WTC11 (cell line): ENCODE measurements at regions not wholly inside any gene's neighbourhood (a gene's known extent, or its start where the extent isn't known, plus 50 kb on each side); places are given as distances from the start of the nearest gene placed in this dataset.

Experiments
- ATAC-seq: fragments of 200-7000 bp; cut with Tn5 transposase; 2 replicates; pipeline ENCODE4 v1.10.0; 2021; ENCODE audit warnings: mild to moderate bottlenecking, moderate library complexity
- CTCF ChIA-PET: fragments of 300-600 bp; sonication (Branson Sonifier 250); formaldehyde crosslinking; loops from one replicate; lab custom pipeline; 2021; ENCODE audit warnings: antibody characterized with exemption; lab: Charles Lee
- POLR2A ChIA-PET: fragments of 350-600 bp; sonication (Branson Sonifier 250); formaldehyde crosslinking; loops from one replicate; lab custom pipeline; 2021; ENCODE audit warnings: antibody characterized with exemption; lab: Charles Lee
- DNase-seq: peaks from one replicate; pipeline ENCODE4 v3.0.0; 2021; ENCODE audit warnings: low spot score
- H3K27ac Mint-ChIP-seq: 2 replicates; pipeline ENCODE4 v1.8.0; 2021; ENCODE audit warnings: mixed read lengths
- H3K27me3 Mint-ChIP-seq: 2 replicates; pipeline ENCODE4 v1.8.0; 2021; ENCODE audit warnings: low read depth, mild to moderate bottlenecking, moderate library complexity, mixed read lengths
- H3K36me3 Mint-ChIP-seq: 2 replicates; pipeline ENCODE4 v1.8.0; 2021; ENCODE audit warnings: mixed read lengths
- H3K4me1 Mint-ChIP-seq: 2 replicates; pipeline ENCODE4 v1.8.0; 2022; ENCODE audit warnings: mixed read lengths
- H3K4me3 Mint-ChIP-seq: 2 replicates; pipeline ENCODE4 v1.8.0; 2021; ENCODE audit warnings: mild to moderate bottlenecking, moderate library complexity, mixed read lengths
- H3K9me3 Mint-ChIP-seq: 2 replicates; pipeline ENCODE4 v1.8.0; 2021; ENCODE audit warnings: mixed read lengths
- AFF4 ChIP-seq: sonication (generic); formaldehyde crosslinking; IDR thresholded peaks from 2 replicates; pipeline ENCODE4 v1.8.1; 2023; ENCODE audit warnings: mild to moderate bottlenecking, missing genetic modification reagents, borderline replicate concordance
- CREM ChIP-seq: sonication (generic); formaldehyde crosslinking; IDR thresholded peaks from 2 replicates; pipeline ENCODE4 v1.8.1; 2022; ENCODE audit warnings: mild to moderate bottlenecking, missing genetic modification reagents, moderate library complexity
- ELF4 ChIP-seq: sonication (generic); formaldehyde crosslinking; IDR thresholded peaks from 2 replicates; pipeline ENCODE4 v1.8.1; 2022; ENCODE audit warnings: low read depth, mild to moderate bottlenecking, moderate library complexity, missing genetic modification reagents
- EMX1 ChIP-seq: fragments of 250-450 bp; sonication (Bioruptor Pico); IDR thresholded peaks from 2 replicates; pipeline ENCODE4 v1.8.0; 2021; ENCODE audit warnings: mild to moderate bottlenecking
- FOXJ3 ChIP-seq: sonication (generic); formaldehyde crosslinking; IDR thresholded peaks from 2 replicates; pipeline ENCODE4 v1.9.0; 2021; ENCODE audit warnings: missing genetic modification reagents, mild to moderate bottlenecking, borderline replicate concordance
- FOXK1 ChIP-seq: sonication (generic); formaldehyde crosslinking; IDR thresholded peaks from 2 replicates; pipeline ENCODE4 v1.8.0; 2022; ENCODE audit warnings: mild to moderate bottlenecking, moderate library complexity, missing genetic modification reagents
- GTF2I ChIP-seq: fragments of 250-450 bp; sonication (Bioruptor Pico); conservative IDR thresholded peaks from 2 replicates; pipeline ENCODE4 v1.4.0; 2021; ENCODE audit warnings: mild to moderate bottlenecking
- HMGA2 ChIP-seq: fragments of 250-450 bp; sonication (Bioruptor Pico); IDR thresholded peaks from 2 replicates; pipeline ENCODE4 v1.4.0; 2021; ENCODE audit warnings: mild to moderate bottlenecking, moderate library complexity
- JAZF1 ChIP-seq: fragments of 250-450 bp; sonication (Bioruptor Pico); IDR thresholded peaks from 2 replicates; pipeline ENCODE4 v1.9.0; 2021; ENCODE audit warnings: moderate library complexity, mild to moderate bottlenecking, inconsistent platforms
- MLX ChIP-seq: sonication (generic); formaldehyde crosslinking; IDR thresholded peaks from 2 replicates; pipeline ENCODE4 v1.8.1; 2023; ENCODE audit warnings: mild to moderate bottlenecking, missing genetic modification reagents, moderate library complexity
- MYBL2 ChIP-seq: sonication (generic); formaldehyde crosslinking; IDR thresholded peaks from 2 replicates; pipeline ENCODE4 v1.8.1; 2023; ENCODE audit warnings: mild to moderate bottlenecking, moderate library complexity, missing genetic modification reagents
- NFATC4 ChIP-seq: fragments of 250-450 bp; sonication (Bioruptor Pico); IDR thresholded peaks from 2 replicates; pipeline ENCODE4 v1.9.0; 2021; ENCODE audit warnings: mild to moderate bottlenecking
- NFE2L1 ChIP-seq: sonication (generic); formaldehyde crosslinking; IDR thresholded peaks from 2 replicates; pipeline ENCODE4 v1.8.1; 2023; ENCODE audit warnings: missing genetic modification reagents
- NR1H2 ChIP-seq: sonication (generic); formaldehyde crosslinking; IDR thresholded peaks from 2 replicates; pipeline ENCODE4 v1.9.0; 2021; ENCODE audit warnings: mild to moderate bottlenecking, moderate library complexity, missing genetic modification reagents
- OVOL2 ChIP-seq: fragments of 250-450 bp; sonication (Bioruptor Pico); IDR thresholded peaks from 2 replicates; pipeline ENCODE4 v1.9.0; 2021; ENCODE audit warnings: mild to moderate bottlenecking, borderline replicate concordance
- PRRX2 ChIP-seq: fragments of 250-450 bp; sonication (Bioruptor Pico); IDR thresholded peaks from 2 replicates; pipeline ENCODE4 v1.8.0; 2021; ENCODE audit warnings: mild to moderate bottlenecking
- SMAD4 ChIP-seq: sonication (generic); formaldehyde crosslinking; IDR thresholded peaks from 2 replicates; pipeline ENCODE4 v1.8.0; 2022; ENCODE audit warnings: mild to moderate bottlenecking, missing genetic modification reagents
- SOX15 ChIP-seq: fragments of 250-450 bp; sonication (Bioruptor Pico); IDR thresholded peaks from 2 replicates; pipeline ENCODE4 v1.9.0; 2021; ENCODE audit warnings: mild to moderate bottlenecking
- USF1 ChIP-seq: sonication (generic); formaldehyde crosslinking; IDR thresholded peaks from 2 replicates; pipeline ENCODE4 v1.8.0; 2022; ENCODE audit warnings: mild to moderate bottlenecking, missing genetic modification reagents
- ZMAT4 ChIP-seq: fragments of 250-450 bp; sonication (Bioruptor Pico); IDR thresholded peaks from 2 replicates; pipeline ENCODE4 v1.9.0; 2021; ENCODE audit warnings: mild to moderate bottlenecking
- ZNF232 ChIP-seq: sonication (generic); formaldehyde crosslinking; IDR thresholded peaks from 2 replicates; pipeline ENCODE4 v1.8.0; 2022; ENCODE audit warnings: mild to moderate bottlenecking, missing genetic modification reagents
- ZNF263 ChIP-seq: sonication (generic); formaldehyde crosslinking; IDR thresholded peaks from 2 replicates; pipeline ENCODE4 v1.8.1; 2022; ENCODE audit warnings: low read depth, mild to moderate bottlenecking, moderate library complexity, missing genetic modification reagents
- ZNF416 ChIP-seq: fragments of 250-450 bp; sonication (Bioruptor Pico); IDR thresholded peaks from 2 replicates; pipeline ENCODE4 v1.9.0; 2021; ENCODE audit warnings: mild to moderate bottlenecking, inconsistent platforms
- TF ChIP-seq, protein P1 (sequence below): sonication (generic); formaldehyde crosslinking; IDR thresholded peaks from 2 replicates; pipeline ENCODE4 v1.8.1; 2022; ENCODE audit warnings: low read depth, mild to moderate bottlenecking, moderate library complexity, missing genetic modification reagents, borderline replicate concordance
- TF ChIP-seq, protein P2 (sequence below): sonication (generic); formaldehyde crosslinking; conservative IDR thresholded peaks from 2 replicates; pipeline ENCODE4 v1.8.1; 2023; ENCODE audit warnings: mild to moderate bottlenecking, low read depth, missing genetic modification reagents, moderate library complexity

DNA sequence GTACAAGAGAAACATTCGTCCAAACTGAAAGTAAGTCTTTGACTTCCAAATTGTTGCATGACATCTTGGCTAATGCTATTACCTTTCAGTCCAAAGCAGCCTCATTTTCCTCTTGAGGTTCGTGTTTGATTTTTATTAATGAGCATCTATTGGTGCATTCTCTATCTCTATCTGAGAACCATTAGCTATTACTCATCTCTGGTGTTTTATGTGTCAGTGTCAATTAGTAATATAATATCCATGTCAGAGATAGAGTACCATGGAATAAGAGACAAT, 388.1 kb upstream of the GOT2 start:
- ChIA-PET POLR2A (no interaction called here), CTCF (no interaction called here)
- peaks cover 24% of the 10 kb centered on the region for H3K4me1 Mint-ChIP-seq
- TF ChIP-seq ZMAT4 (CRISPR knock-in tag) (no peak), MLX (CRISPR knock-in tag) (no peak), FOXJ3 (CRISPR knock-in tag) (no peak), PRRX2 (no peak), NFE2L1 (CRISPR knock-in tag) (no peak), FOXK1 (CRISPR knock-in tag) (no peak), MYBL2 (CRISPR knock-in tag) (no peak), USF1 (CRISPR knock-in tag) (no peak), ELF4 (no peak), JAZF1 (no peak)
- TF ChIP-seq, protein P1, sequence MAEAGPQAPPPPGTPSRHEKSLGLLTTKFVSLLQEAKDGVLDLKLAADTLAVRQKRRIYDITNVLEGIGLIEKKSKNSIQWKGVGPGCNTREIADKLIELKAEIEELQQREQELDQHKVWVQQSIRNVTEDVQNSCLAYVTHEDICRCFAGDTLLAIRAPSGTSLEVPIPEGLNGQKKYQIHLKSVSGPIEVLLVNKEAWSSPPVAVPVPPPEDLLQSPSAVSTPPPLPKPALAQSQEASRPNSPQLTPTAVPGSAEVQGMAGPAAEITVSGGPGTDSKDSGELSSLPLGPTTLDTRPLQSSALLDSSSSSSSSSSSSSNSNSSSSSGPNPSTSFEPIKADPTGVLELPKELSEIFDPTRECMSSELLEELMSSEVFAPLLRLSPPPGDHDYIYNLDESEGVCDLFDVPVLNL (CRISPR knock-in tag), result no peak
- H3K27ac Mint-ChIP-seq, result no peak overlapping the region
- ATAC-seq, result no peak
- H3K36me3 Mint-ChIP-seq, result no peaks in the 10 kb centered on the region
- no peak for DNase-seq
- H3K4me3 Mint-ChIP-seq, result no peak overlapping the region
- H3K27me3 Mint-ChIP-seq, result no peaks in the 10 kb centered on the region
- H3K9me3 Mint-ChIP-seq, result peaks cover 14% of the 10 kb centered on the region

DNA sequence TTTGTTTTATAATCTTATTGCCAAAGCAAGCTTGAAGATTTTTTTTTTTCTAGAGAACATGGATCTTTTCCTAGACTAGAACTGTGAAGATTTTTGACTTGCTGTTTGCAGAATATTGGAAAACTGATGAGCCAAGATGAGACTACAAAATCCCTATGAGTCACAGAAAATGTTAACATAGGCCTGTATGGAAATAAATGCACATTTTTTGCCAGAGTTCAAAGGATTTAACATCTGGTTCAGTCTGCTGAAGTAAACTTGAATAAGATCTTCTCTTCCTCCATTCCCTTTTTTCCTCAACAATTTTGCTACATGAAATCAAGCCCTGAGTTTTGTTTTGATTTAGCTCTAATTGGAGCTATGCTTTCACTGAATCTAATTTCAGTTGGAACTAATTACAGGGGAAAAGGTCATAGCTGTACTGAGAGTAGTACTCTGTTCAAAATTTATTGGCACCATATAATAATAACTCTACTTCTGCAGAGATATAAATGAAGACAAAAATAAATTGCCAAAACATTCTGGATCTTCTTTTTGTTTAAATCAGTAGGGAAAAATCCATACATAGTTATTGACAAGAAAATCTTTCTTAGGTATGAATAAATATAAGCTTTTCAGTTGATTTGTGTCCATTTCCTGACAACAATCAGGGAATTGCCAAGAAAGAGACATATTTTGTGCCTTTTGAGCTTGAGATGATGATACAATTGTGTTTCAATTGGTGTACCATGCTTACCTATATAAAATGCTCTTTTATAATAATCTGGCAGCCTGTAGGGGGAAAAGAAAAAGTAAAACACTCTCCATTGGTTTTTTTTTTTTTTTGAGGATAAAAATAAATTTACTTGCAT, 387.5 kb upstream of the GOT2 start:
- Mint-ChIP-seq H3K27ac (no peak overlapping the region), H3K4me3 (no peak overlapping the region), H3K36me3 (no peaks in the 10 kb centered on the region), H3K9me3 (peaks cover 14% of the 10 kb centered on the region), H3K27me3 (no peaks in the 10 kb centered on the region), H3K4me1 (peaks cover 30% of the 10 kb centered on the region)
- POLR2A ChIA-PET, result no interaction called here
- ATAC-seq (no peak), DNase-seq (no peak)
- CTCF ChIA-PET, result interaction anchor here (1.2 kb wide), 1 partner anchor 308 kb away, joined by 3 read pairs; no protein-coding TSS in a partner anchor
- TF ChIP-seq MLX (CRISPR knock-in tag) (no peak), HMGA2 (CRISPR knock-in tag) (no peak), SMAD4 (CRISPR knock-in tag) (no peak), EMX1 (CRISPR knock-in tag) (no peak), JAZF1 (no peak), ZNF232 (no peak), SOX15 (CRISPR knock-in tag) (no peak), FOXK1 (CRISPR knock-in tag) (no peak), ZNF263 (no peak), OVOL2 (CRISPR knock-in tag) (no peak), AFF4 (CRISPR knock-in tag) (no peak), GTF2I (CRISPR knock-in tag) (no peak), NR1H2 (CRISPR knock-in tag) (no peak), CREM (CRISPR knock-in tag) (no peak), NFATC4 (CRISPR knock-in tag) (no peak), ZNF416 (CRISPR knock-in tag) (no peak)
- TF ChIP-seq, protein P2, sequence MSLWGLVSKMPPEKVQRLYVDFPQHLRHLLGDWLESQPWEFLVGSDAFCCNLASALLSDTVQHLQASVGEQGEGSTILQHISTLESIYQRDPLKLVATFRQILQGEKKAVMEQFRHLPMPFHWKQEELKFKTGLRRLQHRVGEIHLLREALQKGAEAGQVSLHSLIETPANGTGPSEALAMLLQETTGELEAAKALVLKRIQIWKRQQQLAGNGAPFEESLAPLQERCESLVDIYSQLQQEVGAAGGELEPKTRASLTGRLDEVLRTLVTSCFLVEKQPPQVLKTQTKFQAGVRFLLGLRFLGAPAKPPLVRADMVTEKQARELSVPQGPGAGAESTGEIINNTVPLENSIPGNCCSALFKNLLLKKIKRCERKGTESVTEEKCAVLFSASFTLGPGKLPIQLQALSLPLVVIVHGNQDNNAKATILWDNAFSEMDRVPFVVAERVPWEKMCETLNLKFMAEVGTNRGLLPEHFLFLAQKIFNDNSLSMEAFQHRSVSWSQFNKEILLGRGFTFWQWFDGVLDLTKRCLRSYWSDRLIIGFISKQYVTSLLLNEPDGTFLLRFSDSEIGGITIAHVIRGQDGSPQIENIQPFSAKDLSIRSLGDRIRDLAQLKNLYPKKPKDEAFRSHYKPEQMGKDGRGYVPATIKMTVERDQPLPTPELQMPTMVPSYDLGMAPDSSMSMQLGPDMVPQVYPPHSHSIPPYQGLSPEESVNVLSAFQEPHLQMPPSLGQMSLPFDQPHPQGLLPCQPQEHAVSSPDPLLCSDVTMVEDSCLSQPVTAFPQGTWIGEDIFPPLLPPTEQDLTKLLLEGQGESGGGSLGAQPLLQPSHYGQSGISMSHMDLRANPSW (CRISPR knock-in tag), result no peak
